Endothelial cell of umbilical vein (primary cell): ENCODE measurements at regions not wholly inside any gene's neighbourhood (a gene's known extent, or its start where the extent isn't known, plus 50 kb on each side); places are given as distances from the start of the nearest gene placed in this dataset.

Source experiments
- BruUV-seq: library from RNA; stranded (reverse); fragments of 400-500 nt; replicated peaks from 2 replicates; lab custom pipeline; 2021; lab: Mats Ljungman, UMichigan
- CTCF ChIA-PET: fragments of 300-600, 350-600 bp; sonication (Branson Sonifier 250); formaldehyde crosslinking; loops from one replicate; lab custom pipeline; 2021; ENCODE audit warnings: antibody characterized with exemption, inconsistent platforms; lab: Charles Lee
- POLR2A ChIA-PET: fragments of 300-600, 350-600 bp; sonication (Branson Sonifier 250); formaldehyde crosslinking; loops from one replicate; lab custom pipeline; 2021; ENCODE audit warnings: antibody characterized with exemption, inconsistent platforms; lab: Charles Lee
- DNase-seq: peaks from one replicate; pipeline ENCODE4 v3.0.0-alpha.2; 2011; ENCODE audit warnings: low read depth, low spot score
- FAIRE-seq: peaks from 2 replicates; lab custom pipeline; 2011; peaks lifted over from hg19 to GRCh38; lab: Jason Lieb, UNC
- H2AFZ ChIP-seq: 2 replicates; pipeline ENCODE4 v1.6.0; 2012; ENCODE audit warnings: low read depth, low read length, control low read depth, inconsistent platforms
- H3K27ac ChIP-seq: 2 replicates; pipeline ENCODE4 v1.5.1; 2011; ENCODE audit warnings: low read depth, mild to moderate bottlenecking, control low read depth, low read length, moderate library complexity; ENCODE audit not compliant: insufficient read depth
- H3K27me3 ChIP-seq, 2 experiments: 2 replicates each; pipeline versions ENCODE4 v1.6.0 to v1.6.1; 2011; ENCODE audit warnings: low read length in 2 of 2, mixed read lengths in 1 of 2; ENCODE audit not compliant: control insufficient read depth in 2 of 2, insufficient read depth in 2 of 2
- H3K36me3 ChIP-seq, 2 experiments: 2 replicates in 1 of 2; 3 replicates in 1 of 2; pipeline ENCODE4 v1.5.1; 2011; ENCODE audit warnings: low read length in 2 of 2, mild to moderate bottlenecking in 1 of 2, moderate library complexity in 1 of 2; ENCODE audit not compliant: control insufficient read depth in 2 of 2, insufficient read depth in 2 of 2; ENCODE audit errors: extremely low read depth in 1 of 2
- H3K4me1 ChIP-seq: 3 replicates; pipeline ENCODE4 v1.5.1; 2011; ENCODE audit warnings: mild to moderate bottlenecking, low read length; ENCODE audit not compliant: control insufficient read depth, insufficient read depth; ENCODE audit errors: extremely low read depth
- H3K4me2 ChIP-seq: 2 replicates; pipeline ENCODE4 v1.6.1; 2011; ENCODE audit warnings: low read length, control low read depth, mixed read lengths; ENCODE audit not compliant: insufficient read depth
- H3K4me3 ChIP-seq, 3 experiments: fragments of 200-600 bp in 1 of 3; sonication (generic), shearing (Covaris generic) in 1 of 3; replicated peaks in 1 of 3; 2 replicates each; pipeline ENCODE4 v1.5.1; 2011 to 2016; ENCODE audit warnings: control low read depth in 3 of 3, low read length in 3 of 3, mild to moderate bottlenecking in 2 of 3, inconsistent platforms in 1 of 3, low read depth in 1 of 3, moderate library complexity in 1 of 3; ENCODE audit not compliant: insufficient read depth in 1 of 3
- H3K79me2 ChIP-seq: 2 replicates; pipeline ENCODE4 v1.6.0; 2012; ENCODE audit warnings: low read length, inconsistent platforms; ENCODE audit not compliant: control insufficient read depth, insufficient read depth
- H3K9ac ChIP-seq: replicated peaks from 2 replicates; pipeline ENCODE3; 2011; ENCODE audit warnings: low read length, control low read depth; ENCODE audit not compliant: insufficient read depth; ENCODE audit errors: extremely low read depth
- H3K9me1 ChIP-seq: replicated peaks from 3 replicates; pipeline ENCODE4 v1.6.0; 2011; ENCODE audit warnings: mild to moderate bottlenecking, low read length; ENCODE audit not compliant: control insufficient read depth, insufficient read depth; ENCODE audit errors: extremely low read depth
- H3K9me3 ChIP-seq: replicated peaks from 2 replicates; pipeline ENCODE4 v1.5.1; 2012; ENCODE audit warnings: low read length, inconsistent platforms; ENCODE audit not compliant: control insufficient read depth, insufficient read depth
- H4K20me1 ChIP-seq: replicated peaks from 2 replicates; pipeline ENCODE3; 2011; ENCODE audit warnings: mild to moderate bottlenecking, low read length; ENCODE audit not compliant: control insufficient read depth, insufficient read depth; ENCODE audit errors: extremely low read depth
- EZH2 ChIP-seq: IDR thresholded peaks from 2 replicates; pipeline ENCODE4 v1.6.1; 2012; ENCODE audit warnings: borderline replicate concordance, low read depth, mild to moderate bottlenecking, moderate library complexity, low read length, inconsistent platforms; ENCODE audit not compliant: severe bottlenecking
- FOS ChIP-seq: IDR thresholded peaks from 2 replicates; pipeline ENCODE4 v1.6.1; 2011; ENCODE audit warnings: mild to moderate bottlenecking, low read length, moderate library complexity, borderline replicate concordance; ENCODE audit not compliant: insufficient read depth
- GATA2 ChIP-seq: IDR thresholded peaks from 2 replicates; pipeline ENCODE4 v1.7.0; 2011; ENCODE audit warnings: low read depth, mild to moderate bottlenecking, moderate library complexity, mixed read lengths, low read length; ENCODE audit not compliant: insufficient read length, insufficient read depth
- JUN ChIP-seq: IDR thresholded peaks from 2 replicates; pipeline ENCODE4 v1.6.1; 2011; ENCODE audit warnings: borderline replicate concordance, low read depth; ENCODE audit not compliant: insufficient read length, insufficient read depth
- MYC ChIP-seq: IDR thresholded peaks from one replicate; pipeline ENCODE4 v1.6.1; 2011; ENCODE audit warnings: mild to moderate bottlenecking, low read depth, low read length
- POLR2A ChIP-seq: IDR thresholded peaks from 2 replicates; pipeline ENCODE4 v1.6.1; 2012; ENCODE audit warnings: low read depth, mild to moderate bottlenecking, control low read depth, low read length
- POLR2AphosphoS5 ChIP-seq: IDR thresholded peaks from 2 replicates; pipeline ENCODE4 v1.6.1; 2012; ENCODE audit warnings: low read depth, mild to moderate bottlenecking, control low read depth, low read length, moderate library complexity; ENCODE audit not compliant: insufficient read depth
- dilution Hi-C: fragments of 300-500 bp; cut with MboI; formaldehyde crosslinking; loops from one replicate; pipeline ENCODE4 v1.15.0; 2019; ENCODE audit warnings: low sequenced_read_pairs; ENCODE audit not compliant: extremely low pct_ligation_motif_present
- intact Hi-C: fragments of 100-400 bp; cut with micrococcal nuclease; formaldehyde crosslinking; loops from one replicate; pipeline ENCODE4 v1.10.0; 2022
- TF ChIP-seq, protein P1 (sequence below): IDR thresholded peaks from 2 replicates; pipeline ENCODE4 v1.6.1; 2011; ENCODE audit not compliant: insufficient read depth, insufficient read length
- TF ChIP-seq, protein P2 (sequence below), 2 donors: IDR thresholded peaks; 1 replicate in 1 of 2; 2 replicates in 1 of 2; pipeline ENCODE4 v1.5.1; 2011; ENCODE audit warnings: low read length in 2 of 2, mild to moderate bottlenecking in 2 of 2, moderate library complexity in 2 of 2, control low read depth in 1 of 2, inconsistent platforms in 1 of 2, low read depth in 1 of 2; ENCODE audit not compliant: insufficient read depth in 1 of 2; ENCODE audit errors: extremely low read depth in 1 of 2

DNA sequence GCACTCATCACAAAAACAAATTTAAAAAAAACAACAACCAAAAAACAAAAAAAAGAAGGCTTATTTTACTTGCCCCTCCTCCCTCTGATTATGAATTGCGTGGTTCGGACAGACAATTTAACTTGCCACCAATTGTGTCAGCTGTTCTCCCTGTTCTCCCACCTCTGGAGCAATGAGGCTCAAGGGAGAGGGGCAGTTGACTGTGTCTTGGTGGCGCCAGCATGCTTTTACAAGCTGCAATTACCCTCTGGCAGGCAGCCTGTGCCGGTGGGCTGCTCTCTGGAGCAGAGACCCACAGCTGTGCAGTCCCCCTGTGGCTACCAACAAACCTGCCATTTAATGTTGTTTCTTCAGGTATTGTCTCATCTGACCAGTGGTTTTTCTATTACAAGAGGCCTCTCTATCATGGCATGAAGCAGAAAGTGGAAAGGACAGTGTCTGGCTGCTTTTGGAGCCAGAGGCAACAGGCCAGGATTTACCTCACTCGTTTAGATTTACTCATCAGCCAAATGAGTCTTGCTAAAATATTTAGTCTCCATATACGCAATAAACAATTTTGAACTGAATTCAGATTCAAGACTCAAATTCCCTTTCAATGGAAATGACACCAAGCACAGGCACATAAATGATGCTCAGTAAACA is 192.0 kb upstream of the TPRG1 start:
- dilution Hi-C loops = no loop called here
- H3K36me3 ChIP-seq = no peaks in the 10 kb centered on the region
- POLR2A ChIA-PET = no interaction called here
- H3K9me1 ChIP-seq = no peaks in the 10 kb centered on the region
- intact Hi-C loops = no loop called here
- no peaks in the 10 kb centered on the region for H3K4me1 ChIP-seq
- FAIRE-seq = no peak
- H3K4me2 ChIP-seq = no peak overlapping the region
- H2AFZ ChIP-seq = no peak overlapping the region
- H3K4me3 ChIP-seq = no peak overlapping the region
- CTCF ChIA-PET = no interaction called here
- H3K9ac ChIP-seq = no peak overlapping the region
- H3K79me2 ChIP-seq = no peaks in the 10 kb centered on the region
- no peaks in the 10 kb centered on the region for H4K20me1 ChIP-seq
- H3K27me3 ChIP-seq = peaks cover 10 to 24% of the 10 kb centered on the region in 2 experiments
- TF ChIP-seq MYC (no peak), POLR2AphosphoS5 (no peak), JUN (no peak), EZH2 (no peak), FOS (no peak), POLR2A (no peak), GATA2 (no peak)
- TF ChIP-seq, protein P1, sequence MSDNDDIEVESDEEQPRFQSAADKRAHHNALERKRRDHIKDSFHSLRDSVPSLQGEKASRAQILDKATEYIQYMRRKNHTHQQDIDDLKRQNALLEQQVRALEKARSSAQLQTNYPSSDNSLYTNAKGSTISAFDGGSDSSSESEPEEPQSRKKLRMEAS = no peak
- TF ChIP-seq, protein P2, sequence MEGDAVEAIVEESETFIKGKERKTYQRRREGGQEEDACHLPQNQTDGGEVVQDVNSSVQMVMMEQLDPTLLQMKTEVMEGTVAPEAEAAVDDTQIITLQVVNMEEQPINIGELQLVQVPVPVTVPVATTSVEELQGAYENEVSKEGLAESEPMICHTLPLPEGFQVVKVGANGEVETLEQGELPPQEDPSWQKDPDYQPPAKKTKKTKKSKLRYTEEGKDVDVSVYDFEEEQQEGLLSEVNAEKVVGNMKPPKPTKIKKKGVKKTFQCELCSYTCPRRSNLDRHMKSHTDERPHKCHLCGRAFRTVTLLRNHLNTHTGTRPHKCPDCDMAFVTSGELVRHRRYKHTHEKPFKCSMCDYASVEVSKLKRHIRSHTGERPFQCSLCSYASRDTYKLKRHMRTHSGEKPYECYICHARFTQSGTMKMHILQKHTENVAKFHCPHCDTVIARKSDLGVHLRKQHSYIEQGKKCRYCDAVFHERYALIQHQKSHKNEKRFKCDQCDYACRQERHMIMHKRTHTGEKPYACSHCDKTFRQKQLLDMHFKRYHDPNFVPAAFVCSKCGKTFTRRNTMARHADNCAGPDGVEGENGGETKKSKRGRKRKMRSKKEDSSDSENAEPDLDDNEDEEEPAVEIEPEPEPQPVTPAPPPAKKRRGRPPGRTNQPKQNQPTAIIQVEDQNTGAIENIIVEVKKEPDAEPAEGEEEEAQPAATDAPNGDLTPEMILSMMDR (IDR thresholded peaks at IDR 0.05; ENCODE audit: extremely low read depth in 1 of 2, insufficient read depth in 1 of 2, low read depth in 1 of 2, low read length in 2 of 2) = no peak
- no peak overlapping the region for H3K27ac ChIP-seq
- no TSS peak for BruUV-seq
- no peak for DNase-seq
- H3K9me3 ChIP-seq = no peaks in the 10 kb centered on the region
